A549 (cell line): ENCODE measurements at regions not wholly inside any gene's neighbourhood (a gene's known extent, or its start where the extent isn't known, plus 50 kb on each side); places are given as distances from the start of the nearest gene placed in this dataset.

Source experiments
- ATAC-seq, 2 experiments: fragments of 200-7000 bp in 1 of 2; fragments of >200 bp in 1 of 2; cut with Nextera tagmentation in 1 of 2; cut with Tn5 transposase in 1 of 2; 3 replicates each; pipeline versions ENCODE4 v1.8.0 to v1.9.1; 2018 to 2020; ENCODE audit warnings: mild to moderate bottlenecking in 1 of 2, moderate library complexity in 1 of 2
- CTCF ChIA-PET: fragments of 300-600 bp; sonication (Branson Sonifier 250); formaldehyde crosslinking; extraction: SDS; loops from one replicate; lab custom pipeline; 2021; ENCODE audit warnings: antibody characterized with exemption, inconsistent platforms; lab: Yijun Ruan, JAX
- POLR2A ChIA-PET: fragments of 350-600 bp; formaldehyde crosslinking; extraction: SDS; loops from one replicate; lab custom pipeline; 2021; ENCODE audit warnings: antibody characterized with exemption, inconsistent platforms; lab: Yijun Ruan, JAX
- DNase-seq, 2 experiments: peaks; one replicate each; pipeline versions ENCODE4 v3.0.0 to v3.0.0-alpha.2; 2011 to 2016; ENCODE audit warnings: low read depth in 1 of 2, low spot score in 1 of 2
- FAIRE-seq: peaks from 2 replicates; lab custom pipeline; 2011; peaks lifted over from hg19 to GRCh38; lab: Jason Lieb, UNC
- H3K27ac ChIP-seq, 2 experiments: fragments of >200 bp; sonication (Bioruptor Twin); formaldehyde crosslinking; 3 replicates each; pipeline ENCODE4 v1.5.1; 2016 to 2017
- H3K4me1 ChIP-seq: fragments of >200 bp; sonication (Bioruptor Twin); formaldehyde crosslinking; 3 replicates; pipeline ENCODE4 v1.6.1; 2016
- H3K4me2 ChIP-seq: fragments of >200 bp; sonication (Bioruptor Twin); formaldehyde crosslinking; 3 replicates; pipeline ENCODE4 v1.6.1; 2016
- H3K4me3 ChIP-seq: fragments of >200 bp; sonication (Bioruptor Twin); formaldehyde crosslinking; 3 replicates; pipeline ENCODE4 v1.5.1; 2016
- H3K9me3 ChIP-seq: fragments of >200 bp; sonication (Bioruptor Twin); formaldehyde crosslinking; 3 replicates; pipeline ENCODE4 v1.6.1; 2016
- BCL3 ChIP-seq: fragments of >200 bp; sonication (Bioruptor Twin); formaldehyde crosslinking; IDR thresholded peaks from 3 replicates; pipeline ENCODE4 v1.6.1; 2016
- BHLHE40 ChIP-seq: IDR thresholded peaks from 2 replicates; pipeline ENCODE4 v1.6.1; 2012; ENCODE audit warnings: low read depth, low read length, inconsistent platforms
- CBX2 ChIP-seq: fragments of 200-600 bp; sonication (generic); IDR thresholded peaks from 2 replicates; pipeline ENCODE4 v1.6.1; 2016; ENCODE audit warnings: low read depth, mild to moderate bottlenecking, borderline replicate concordance
- CBX8 ChIP-seq: fragments of 200-600 bp; sonication (generic); IDR thresholded peaks from 2 replicates; pipeline ENCODE4 v1.6.1; 2016
- EHMT2 ChIP-seq: fragments of 200-600 bp; sonication (generic); IDR thresholded peaks from 2 replicates; pipeline ENCODE4 v1.6.1; 2016; ENCODE audit warnings: antibody characterized with exemption, low read depth, mild to moderate bottlenecking, moderate library complexity
- ELK1 ChIP-seq: fragments of 150-350 bp; IDR thresholded peaks from 2 replicates; pipeline ENCODE4 v1.6.1; 2014; ENCODE audit warnings: low read depth, mild to moderate bottlenecking, low read length
- FOXS1 ChIP-seq: fragments of 250-450 bp; sonication (Bioruptor Pico); IDR thresholded peaks from 2 replicates; pipeline ENCODE4 v1.5.0; 2020; ENCODE audit warnings: mild to moderate bottlenecking, moderate library complexity
- HES2 ChIP-seq: fragments of >200 bp; sonication (Bioruptor Twin); formaldehyde crosslinking; IDR thresholded peaks from 2 replicates; pipeline ENCODE4 v1.6.1; 2016
- HEYL ChIP-seq: fragments of 250-450 bp; sonication (Bioruptor Pico); IDR thresholded peaks from 2 replicates; pipeline ENCODE4 v1.8.0; 2021; ENCODE audit warnings: mild to moderate bottlenecking, moderate library complexity
- JUNB ChIP-seq: fragments of >200 bp; sonication (Bioruptor Twin); formaldehyde crosslinking; IDR thresholded peaks from 2 replicates; pipeline ENCODE4 v1.6.1; 2016
- KDM1A ChIP-seq: fragments of 200-600 bp; sonication (generic); IDR thresholded peaks from 2 replicates; pipeline ENCODE4 v1.6.1; 2016; ENCODE audit warnings: low read depth, mild to moderate bottlenecking
- MAFK ChIP-seq: fragments of 450-650 bp; IDR thresholded peaks from 2 replicates; pipeline ENCODE4 v1.6.1; 2014; ENCODE audit not compliant: partially characterized antibody
- MAZ ChIP-seq: fragments of 150-350 bp; IDR thresholded peaks from 2 replicates; pipeline ENCODE4 v1.6.1; 2014; ENCODE audit warnings: antibody characterized with exemption, low read depth, low read length, borderline replicate concordance
- NFE2L2 ChIP-seq: fragments of 150-350 bp; conservative IDR thresholded peaks from 2 replicates; pipeline ENCODE4 v1.6.1; 2014; ENCODE audit warnings: low read length
- NPAS2 ChIP-seq: fragments of 250-450 bp; sonication (Bioruptor Pico); IDR thresholded peaks from 2 replicates; pipeline ENCODE4 v1.8.0; 2022; ENCODE audit warnings: mild to moderate bottlenecking, moderate library complexity, borderline replicate concordance
- NR3C1 ChIP-seq: fragments of >200 bp; sonication (Bioruptor Twin); formaldehyde crosslinking; IDR thresholded peaks from 3 replicates; pipeline ENCODE4 v1.6.1; 2017
- PBX3 ChIP-seq: IDR thresholded peaks from 2 replicates; pipeline ENCODE4 v1.6.1; 2012
- POLR2A ChIP-seq: IDR thresholded peaks from 2 replicates; pipeline ENCODE4 v1.6.1; 2012; ENCODE audit warnings: mild to moderate bottlenecking, low read length
- POLR2AphosphoS2 ChIP-seq: conservative IDR thresholded peaks from 2 replicates; pipeline ENCODE4 v1.6.1; 2012; ENCODE audit warnings: low read length, improper control_type of control experiment, inconsistent platforms
- RAD21 ChIP-seq, 2 experiments: fragments of >200 bp in 1 of 2; sonication (Bioruptor Twin) in 1 of 2; formaldehyde crosslinking in 1 of 2; IDR thresholded peaks in 1 of 2; conservative IDR thresholded peaks in 1 of 2; 2 replicates in 1 of 2; 3 replicates in 1 of 2; pipeline ENCODE4 v1.6.1; 2012 to 2018; ENCODE audit warnings: inconsistent platforms in 1 of 2
- REST ChIP-seq: fragments of 200-600 bp; sonication (generic); IDR thresholded peaks from 2 replicates; pipeline ENCODE4 v1.6.1; 2016; ENCODE audit warnings: antibody characterized with exemption, mild to moderate bottlenecking, moderate library complexity
- RNF2 ChIP-seq: fragments of 200-600 bp; sonication (generic); IDR thresholded peaks from 2 replicates; pipeline ENCODE4 v1.6.1; 2016; ENCODE audit warnings: low read depth, mild to moderate bottlenecking, antibody characterized with exemption, moderate library complexity, borderline replicate concordance
- SMC3 ChIP-seq: fragments of >200 bp; sonication (Bioruptor Twin); formaldehyde crosslinking; IDR thresholded peaks from 3 replicates; pipeline ENCODE4 v1.6.1; 2018; ENCODE audit warnings: inconsistent platforms
- ZC3H11A ChIP-seq: fragments of 450-650 bp; IDR thresholded peaks from 2 replicates; pipeline ENCODE4 v1.6.1; 2014; ENCODE audit warnings: antibody characterized with exemption, mild to moderate bottlenecking
- ZSCAN20 ChIP-seq: fragments of 250-450 bp; sonication (Bioruptor Pico); IDR thresholded peaks from 2 replicates; pipeline ENCODE4 v1.8.0; 2022; ENCODE audit warnings: mild to moderate bottlenecking, moderate library complexity
- WGBS: methylation state at CpG from one replicate; pipeline ENCODE4 v1.1.6; 2017; ENCODE audit errors: missing lambda C conversion rate; 5-methylcytosine and 5-hydroxymethylcytosine counted together
- TF ChIP-seq, protein P1 (sequence below): IDR thresholded peaks from 2 replicates; pipeline ENCODE4 v1.6.1; 2012
- TF ChIP-seq, protein P2 (sequence below): fragments of 250-450 bp; sonication (Bioruptor Pico); IDR thresholded peaks from 2 replicates; pipeline ENCODE4 v1.5.0; 2021; ENCODE audit warnings: mild to moderate bottlenecking, moderate library complexity, borderline replicate concordance
- TF ChIP-seq, protein P3 (sequence below): fragments of 450-650 bp; IDR thresholded peaks from 2 replicates; pipeline ENCODE4 v1.6.1; 2014; ENCODE audit warnings: antibody characterized with exemption
- TF ChIP-seq, protein P4 (sequence below): fragments of 250-450 bp; sonication (Bioruptor Pico); IDR thresholded peaks from 2 replicates; pipeline ENCODE4 v1.5.0; 2020; ENCODE audit warnings: low read depth, mild to moderate bottlenecking, moderate library complexity

GRCh38 chr13:22289711-22290110 is 618.8 kb downstream of the FGF9 start:
- ChIA-PET CTCF (interaction anchor here (1.0 kb wide), 1 partner anchor 15 kb away, joined by 3 read pairs; no protein-coding TSS in a partner anchor), POLR2A (no interaction called here)
- Histone ChIP-seq H3K9me3 (no peaks in the 10 kb centered on the region), H3K27ac (no peak overlapping the region), H3K4me2 (no peak overlapping the region), H3K4me3 (no peak overlapping the region), H3K4me1 (no peaks in the 10 kb centered on the region)
- TF ChIP-seq RNF2 (no peak), BCL3 (no peak), CBX8 (no peak), ZSCAN20 (no peak), NR3C1 (no peak), POLR2A (no peak), KDM1A (no peak), MAZ (no peak), SMC3 (no peak), EHMT2 (no peak), ELK1 (no peak), FOXS1 (no peak), MAFK (no peak), BHLHE40 (no peak)
- TF ChIP-seq, protein P1, sequence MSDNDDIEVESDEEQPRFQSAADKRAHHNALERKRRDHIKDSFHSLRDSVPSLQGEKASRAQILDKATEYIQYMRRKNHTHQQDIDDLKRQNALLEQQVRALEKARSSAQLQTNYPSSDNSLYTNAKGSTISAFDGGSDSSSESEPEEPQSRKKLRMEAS: no peak
- TF ChIP-seq, protein P2, sequence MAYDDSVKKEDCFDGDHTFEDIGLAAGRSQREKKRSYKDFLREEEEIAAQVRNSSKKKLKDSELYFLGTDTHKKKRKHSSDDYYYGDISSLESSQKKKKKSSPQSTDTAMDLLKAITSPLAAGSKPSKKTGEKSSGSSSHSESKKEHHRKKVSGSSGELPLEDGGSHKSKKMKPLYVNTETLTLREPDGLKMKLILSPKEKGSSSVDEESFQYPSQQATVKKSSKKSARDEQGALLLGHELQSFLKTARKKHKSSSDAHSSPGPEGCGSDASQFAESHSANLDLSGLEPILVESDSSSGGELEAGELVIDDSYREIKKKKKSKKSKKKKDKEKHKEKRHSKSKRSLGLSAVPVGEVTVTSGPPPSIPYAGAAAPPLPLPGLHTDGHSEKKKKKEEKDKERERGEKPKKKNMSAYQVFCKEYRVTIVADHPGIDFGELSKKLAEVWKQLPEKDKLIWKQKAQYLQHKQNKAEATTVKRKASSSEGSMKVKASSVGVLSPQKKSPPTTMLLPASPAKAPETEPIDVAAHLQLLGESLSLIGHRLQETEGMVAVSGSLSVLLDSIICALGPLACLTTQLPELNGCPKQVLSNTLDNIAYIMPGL: no peak
- TF ChIP-seq, protein P3, sequence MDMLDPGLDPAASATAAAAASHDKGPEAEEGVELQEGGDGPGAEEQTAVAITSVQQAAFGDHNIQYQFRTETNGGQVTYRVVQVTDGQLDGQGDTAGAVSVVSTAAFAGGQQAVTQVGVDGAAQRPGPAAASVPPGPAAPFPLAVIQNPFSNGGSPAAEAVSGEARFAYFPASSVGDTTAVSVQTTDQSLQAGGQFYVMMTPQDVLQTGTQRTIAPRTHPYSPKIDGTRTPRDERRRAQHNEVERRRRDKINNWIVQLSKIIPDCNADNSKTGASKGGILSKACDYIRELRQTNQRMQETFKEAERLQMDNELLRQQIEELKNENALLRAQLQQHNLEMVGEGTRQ: no peak
- 22% methylated on average over 2 of the region's 2 CpGs for WGBS
- FAIRE-seq: no peak
- DNase-seq: no peak
- no peak for ATAC-seq

DNA sequence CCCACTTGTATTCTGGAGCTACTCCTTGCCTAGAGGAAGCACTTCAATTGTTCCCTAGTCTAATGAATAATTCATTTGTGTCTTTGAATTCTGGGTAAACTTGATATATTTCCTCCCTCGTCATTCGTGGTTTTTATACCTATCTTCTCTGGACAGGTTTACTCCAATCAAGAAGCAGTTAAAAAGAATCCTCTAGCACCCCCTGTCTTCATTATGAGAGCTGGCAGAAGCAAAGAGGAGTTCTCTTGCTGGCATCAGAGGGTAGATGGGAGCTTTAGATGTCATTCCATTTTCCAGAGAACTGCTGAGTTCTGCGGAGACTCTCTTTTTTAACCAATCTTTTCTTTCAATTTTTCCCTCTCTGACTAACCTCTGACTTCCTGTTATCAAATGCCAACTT is 627.7 kb downstream of the FGF9 start:
- Histone ChIP-seq H3K4me3 (no peak overlapping the region), H3K27ac (no peak overlapping the region), H3K4me2 (no peak overlapping the region), H3K4me1 (no peaks in the 10 kb centered on the region), H3K9me3 (no peaks in the 10 kb centered on the region)
- no peak for DNase-seq
- ChIA-PET POLR2A (no interaction called here), CTCF (no interaction called here)
- FAIRE-seq: no peak
- ATAC-seq: no peak
- WGBS: 47% methylated on average over 3 of the region's 3 CpGs
- no peak for TF ChIP-seq RAD21 (conservative IDR thresholded peaks at IDR 0.05 in 1 of 2, IDR thresholded peaks at IDR 0.05 in 1 of 2)
- TF ChIP-seq, protein P4, sequence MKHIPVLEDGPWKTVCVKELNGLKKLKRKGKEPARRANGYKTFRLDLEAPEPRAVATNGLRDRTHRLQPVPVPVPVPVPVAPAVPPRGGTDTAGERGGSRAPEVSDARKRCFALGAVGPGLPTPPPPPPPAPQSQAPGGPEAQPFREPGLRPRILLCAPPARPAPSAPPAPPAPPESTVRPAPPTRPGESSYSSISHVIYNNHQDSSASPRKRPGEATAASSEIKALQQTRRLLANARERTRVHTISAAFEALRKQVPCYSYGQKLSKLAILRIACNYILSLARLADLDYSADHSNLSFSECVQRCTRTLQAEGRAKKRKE (CRISPR knock-in tag): no peak
- TF ChIP-seq HEYL: no peak
- TF ChIP-seq REST: no peak
- TF ChIP-seq JUNB: no peak
- no peak for TF ChIP-seq SMC3
- no peak for TF ChIP-seq POLR2AphosphoS2
- no peak for TF ChIP-seq PBX3
- TF ChIP-seq NFE2L2: no peak
- no peak for TF ChIP-seq ZC3H11A
- no peak for TF ChIP-seq NPAS2 (CRISPR knock-in tag)
- TF ChIP-seq ZSCAN20: no peak
- no peak for TF ChIP-seq HES2
- no peak for TF ChIP-seq CBX2
- no peak for TF ChIP-seq BHLHE40
